IPS-15b (cell line): ENCODE measurements at regions not wholly inside any gene's neighbourhood (a gene's known extent, or its start where the extent isn't known, plus 50 kb on each side); places are given as distances from the start of the nearest gene placed in this dataset.

Source experiments
- H3K27me3 ChIP-seq: one replicate; pipeline ENCODE4 v1.6.1; 2013; ENCODE audit warnings: low read length; ENCODE audit not compliant: control insufficient read depth, insufficient read depth
- H3K36me3 ChIP-seq: one replicate; pipeline ENCODE4 v1.6.1; 2013; ENCODE audit warnings: low read length; ENCODE audit not compliant: control insufficient read depth, insufficient read depth
- H3K4me1 ChIP-seq: one replicate; pipeline ENCODE4 v1.6.1; 2013; ENCODE audit warnings: mild to moderate bottlenecking, low read length; ENCODE audit not compliant: control insufficient read depth, insufficient read depth
- H3K4me3 ChIP-seq: one replicate; pipeline ENCODE4 v1.5.1; 2013; ENCODE audit warnings: low read depth, low read length
- H3K9ac ChIP-seq: one replicate; pipeline ENCODE4 v1.6.1; 2013; ENCODE audit warnings: low read depth, mild to moderate bottlenecking, low read length
- H3K9me3 ChIP-seq: one replicate; pipeline ENCODE4 v1.6.1; 2013; ENCODE audit warnings: mild to moderate bottlenecking, low read length; ENCODE audit not compliant: control insufficient read depth, insufficient read depth

DNA sequence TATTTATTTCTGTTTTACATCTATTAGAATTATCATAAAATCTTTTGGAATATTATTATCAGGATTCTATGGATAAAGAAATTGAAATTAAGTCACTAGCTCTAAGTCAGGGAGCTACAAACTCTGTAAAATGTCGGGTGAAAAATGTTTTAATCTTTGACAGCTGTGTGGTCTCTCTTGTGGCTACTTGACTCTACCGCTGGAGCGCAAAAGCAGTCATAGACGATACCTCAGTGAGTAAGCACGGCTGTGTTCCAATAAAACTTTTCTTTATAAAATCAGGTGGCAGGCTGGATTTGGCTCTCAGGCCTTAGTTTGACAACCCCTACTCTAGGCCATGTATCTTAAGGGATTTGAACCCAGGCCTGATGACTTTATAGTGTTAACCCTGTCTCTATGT lies 88.5 kb upstream of the PFN2 start:
- H3K4me1 ChIP-seq = no peaks in the 10 kb centered on the region
- no peak overlapping the region for H3K4me3 ChIP-seq
- no peaks in the 10 kb centered on the region for H3K27me3 ChIP-seq
- H3K9ac ChIP-seq = no peak overlapping the region
- H3K9me3 ChIP-seq = no peaks in the 10 kb centered on the region
- H3K36me3 ChIP-seq = no peaks in the 10 kb centered on the region

- no peak overlapping the region for H3K4me3 ChIP-seq
- no peaks in the 10 kb centered on the region for H3K27me3 ChIP-seq
- no peak overlapping the region for H3K9ac ChIP-seq
- no peaks in the 10 kb centered on the region for H3K9me3 ChIP-seq
- H3K36me3 ChIP-seq = no peaks in the 10 kb centered on the region
- H3K4me1 ChIP-seq = no peaks in the 10 kb centered on the region
These were observed 86.5 kb upstream of the PFN2 start for GRCh38 chr3:150057227-150057626.

GRCh38 chr3:150055332-150055731 lies 84.6 kb upstream of the PFN2 start:
- Histone ChIP-seq H3K4me1 (no peaks in the 10 kb centered on the region), H3K36me3 (no peaks in the 10 kb centered on the region), H3K4me3 (no peak overlapping the region), H3K9me3 (no peaks in the 10 kb centered on the region), H3K9ac (no peak overlapping the region), H3K27me3 (no peaks in the 10 kb centered on the region)

- no peaks in the 10 kb centered on the region for H3K27me3 ChIP-seq
These were observed 83.9 kb upstream of the PFN2 start for GRCh38 chr3:150054635-150055034.

DNA sequence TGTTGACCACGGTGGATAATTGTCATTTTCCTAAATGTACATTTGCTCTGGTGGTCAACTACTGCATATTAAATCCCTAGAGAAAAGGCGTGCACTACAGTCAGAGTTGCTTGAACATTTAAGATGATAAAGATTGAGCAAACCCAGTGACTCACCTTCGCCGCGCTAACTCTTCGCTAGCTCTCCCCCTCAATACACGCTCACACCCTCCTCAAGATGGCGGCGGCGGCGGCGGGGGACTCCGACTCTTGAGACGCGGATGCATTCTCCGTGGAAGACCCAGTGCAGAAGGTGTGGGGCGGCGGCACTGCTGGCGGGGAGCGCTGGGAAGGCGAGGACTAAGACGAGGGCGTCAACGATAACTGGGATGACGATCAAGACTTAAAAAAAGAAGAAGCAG lies 79.8 kb upstream of the PFN2 start:
- H3K36me3 ChIP-seq = no peaks in the 10 kb centered on the region
- H3K4me3 ChIP-seq = no peak overlapping the region
- no peak overlapping the region for H3K9ac ChIP-seq
- H3K27me3 ChIP-seq = no peaks in the 10 kb centered on the region
- H3K9me3 ChIP-seq = no peaks in the 10 kb centered on the region
- no peaks in the 10 kb centered on the region for H3K4me1 ChIP-seq

More at GRCh38 chr3:150054635-150055034, 83.9 kb upstream of the PFN2 start:
- H3K4me1 ChIP-seq = no peaks in the 10 kb centered on the region
- no peaks in the 10 kb centered on the region for H3K9me3 ChIP-seq
- H3K9ac ChIP-seq = no peak overlapping the region
- no peak overlapping the region for H3K4me3 ChIP-seq
- no peaks in the 10 kb centered on the region for H3K36me3 ChIP-seq

DNA sequence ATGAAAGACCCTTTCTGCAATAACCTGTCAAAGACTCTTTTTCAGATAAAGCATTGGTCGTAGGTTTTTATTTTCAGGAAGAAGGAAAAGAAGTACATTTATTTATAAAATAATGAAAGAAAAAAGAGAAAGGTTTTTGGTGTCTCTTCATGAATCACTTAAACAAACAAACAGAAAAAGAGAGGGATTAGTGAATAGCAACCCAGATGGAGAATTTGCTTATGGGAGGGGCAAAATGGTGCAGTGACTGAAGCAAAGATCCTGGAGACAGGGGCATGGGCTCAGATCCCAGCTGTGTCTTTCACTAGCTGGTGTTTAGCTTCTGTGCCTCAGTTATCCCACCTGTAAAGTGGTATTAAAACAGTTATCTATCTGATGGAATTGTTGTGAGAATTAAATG lies 78.6 kb upstream of the PFN2 start:
- Histone ChIP-seq H3K36me3 (no peaks in the 10 kb centered on the region), H3K9me3 (no peaks in the 10 kb centered on the region), H3K27me3 (no peaks in the 10 kb centered on the region), H3K4me3 (no peak overlapping the region), H3K4me1 (no peaks in the 10 kb centered on the region), H3K9ac (no peak overlapping the region)

GRCh38 chr3:150041877-150042276 lies 71.2 kb upstream of the PFN2 start:
- Histone ChIP-seq H3K27me3 (no peaks in the 10 kb centered on the region), H3K36me3 (no peaks in the 10 kb centered on the region), H3K9ac (no peak overlapping the region), H3K4me1 (no peaks in the 10 kb centered on the region), H3K9me3 (peaks cover 4% of the 10 kb centered on the region), H3K4me3 (no peak overlapping the region)

- peaks cover 10% of the 10 kb centered on the region for H3K27me3 ChIP-seq
- peaks cover 12% of the 10 kb centered on the region for H3K4me1 ChIP-seq
- H3K9ac ChIP-seq = no peak overlapping the region
- H3K9me3 ChIP-seq = peaks cover 4% of the 10 kb centered on the region
- H3K4me3 ChIP-seq = no peak overlapping the region
- no peaks in the 10 kb centered on the region for H3K36me3 ChIP-seq
These were observed 69.4 kb upstream of the PFN2 start for GRCh38 chr3:150040097-150040496.

- Histone ChIP-seq H3K4me3 (no peak overlapping the region), H3K27me3 (peaks cover 10% of the 10 kb centered on the region), H3K9ac (no peak overlapping the region), H3K9me3 (peaks cover 4% of the 10 kb centered on the region), H3K4me1 (peaks cover 24% of the 10 kb centered on the region), H3K36me3 (no peaks in the 10 kb centered on the region)
These were observed 68.1 kb upstream of the PFN2 start for GRCh38 chr3:150038830-150039229.

DNA sequence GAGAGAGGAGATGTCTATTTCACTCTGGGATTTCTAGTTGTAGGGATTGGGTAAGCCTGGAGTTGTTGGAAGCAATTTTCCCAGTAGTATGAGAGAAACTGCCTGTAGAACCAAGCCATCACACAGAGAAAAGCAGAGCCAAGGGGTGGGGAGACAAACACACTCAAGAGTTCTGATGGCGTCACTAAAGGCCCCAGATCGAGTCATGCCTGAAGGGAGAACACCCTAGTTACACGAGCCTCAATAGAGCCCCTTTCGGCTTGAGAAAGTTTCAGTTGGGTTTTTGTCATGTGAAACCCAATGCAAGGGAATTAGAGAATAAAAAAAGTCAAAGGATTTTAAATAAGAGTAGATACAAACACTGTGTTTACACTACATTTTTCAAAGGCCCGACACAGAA lies 66.1 kb upstream of the PFN2 start:
- Histone ChIP-seq H3K4me3 (no peak overlapping the region), H3K4me1 (peaks cover 28% of the 10 kb centered on the region), H3K9ac (no peak overlapping the region), H3K9me3 (peaks cover 4% of the 10 kb centered on the region), H3K36me3 (no peaks in the 10 kb centered on the region), H3K27me3 (peaks cover 12% of the 10 kb centered on the region)

- Histone ChIP-seq H3K36me3 (no peaks in the 10 kb centered on the region), H3K9ac (no peak overlapping the region), H3K27me3 (peaks cover 16% of the 10 kb centered on the region), H3K4me3 (no peak overlapping the region), H3K4me1 (peaks cover 31% of the 10 kb centered on the region), H3K9me3 (no peaks in the 10 kb centered on the region)
These were observed 65.4 kb upstream of the PFN2 start for GRCh38 chr3:150035910-150036612.

GRCh38 chr3:150035301-150035779 lies 64.6 kb upstream of the PFN2 start:
- peaks cover 16% of the 10 kb centered on the region for H3K27me3 ChIP-seq
- H3K4me1 ChIP-seq = peaks cover 32% of the 10 kb centered on the region
- no peaks in the 10 kb centered on the region for H3K36me3 ChIP-seq

More at GRCh38 chr3:150035301-150035779, 64.6 kb upstream of the PFN2 start:
- Histone ChIP-seq H3K9ac (no peak overlapping the region), H3K9me3 (no peaks in the 10 kb centered on the region), H3K4me3 (no peak overlapping the region)
